HG03442 (cell line): ENCODE measurements at regions not wholly inside any gene's neighbourhood (a gene's known extent, or its start where the extent isn't known, plus 50 kb on each side); places are given as distances from the start of the nearest gene placed in this dataset.
"Not testable (repeated sequence)": the region's sequence is repeated elsewhere in the genome, so short reads cannot be mapped to it uniquely, and the experiment has no call there.

Experiments
- ATAC-seq: cut with Tn5 transposase; IDR thresholded peaks from one replicate; pipeline ENCODE4 v1.9.1; 2021; ENCODE audit warnings: mild to moderate bottlenecking, moderate library complexity; ENCODE audit not compliant: unreplicated experiment

GRCh38 chr10:3580565-3580964 is 204.4 kb downstream of the KLF6 start:
- no peak for ATAC-seq

GRCh38 chr10:3579845-3580244 is 205.2 kb downstream of the KLF6 start:
- no peak for ATAC-seq

DNA sequence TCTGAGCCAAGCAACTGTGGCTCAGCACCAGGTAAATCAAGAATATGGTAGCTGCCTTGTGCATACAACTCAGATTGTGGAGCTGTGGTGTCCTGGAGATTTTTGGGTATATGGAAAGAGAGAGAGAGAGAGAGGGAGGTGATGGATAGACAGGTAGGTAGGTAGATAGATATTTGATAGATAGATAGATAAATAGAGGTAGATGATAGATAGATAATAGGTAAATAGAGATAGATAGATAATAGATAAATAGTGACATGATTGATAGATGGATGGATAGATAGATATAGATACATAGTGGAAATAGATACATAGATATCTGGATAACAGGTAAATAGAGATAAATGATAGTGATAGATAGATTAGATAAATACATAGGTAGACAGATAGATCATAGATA is 206.3 kb downstream of the KLF6 start:
- no peak for ATAC-seq

GRCh38 chr10:3578159-3578558 is 206.8 kb downstream of the KLF6 start:
- ATAC-seq, result no peak

GRCh38 chr10:3574451-3574850 is 210.6 kb downstream of the KLF6 start:
- no peak for ATAC-seq

GRCh38 chr10:3573498-3573897 is 211.5 kb downstream of the KLF6 start:
- no peak for ATAC-seq

- ATAC-seq, result no peak
Observed at GRCh38 chr10:3571310-3571825, 213.6 kb downstream of the KLF6 start.

DNA sequence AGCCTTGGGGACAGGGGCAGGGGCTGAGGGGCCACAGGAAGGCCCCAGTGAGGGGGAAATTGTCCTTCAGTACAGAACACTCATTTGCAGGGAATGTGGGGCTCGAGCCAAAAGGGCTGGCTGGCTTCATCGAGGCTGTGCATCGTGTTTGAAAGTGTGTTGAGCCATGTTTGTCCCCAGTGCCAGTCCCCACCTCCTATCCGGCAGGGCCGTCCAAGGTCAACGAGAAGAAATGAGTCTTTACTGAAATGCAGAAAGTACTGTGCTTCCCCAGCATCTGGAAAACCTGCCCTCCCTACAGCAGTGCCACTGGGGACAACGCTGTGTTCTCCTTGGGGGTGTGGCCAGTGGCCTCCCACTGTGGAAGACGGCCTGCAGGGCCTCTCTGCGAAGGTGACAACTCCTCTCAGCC is 214.1 kb downstream of the KLF6 start:
- ATAC-seq, result no peak

- no peak for ATAC-seq
Observed at GRCh38 chr10:3570131-3570729, 214.8 kb downstream of the KLF6 start.

- ATAC-seq, result no peak
Observed at GRCh38 chr10:3568983-3569382, 216.0 kb downstream of the KLF6 start.

DNA sequence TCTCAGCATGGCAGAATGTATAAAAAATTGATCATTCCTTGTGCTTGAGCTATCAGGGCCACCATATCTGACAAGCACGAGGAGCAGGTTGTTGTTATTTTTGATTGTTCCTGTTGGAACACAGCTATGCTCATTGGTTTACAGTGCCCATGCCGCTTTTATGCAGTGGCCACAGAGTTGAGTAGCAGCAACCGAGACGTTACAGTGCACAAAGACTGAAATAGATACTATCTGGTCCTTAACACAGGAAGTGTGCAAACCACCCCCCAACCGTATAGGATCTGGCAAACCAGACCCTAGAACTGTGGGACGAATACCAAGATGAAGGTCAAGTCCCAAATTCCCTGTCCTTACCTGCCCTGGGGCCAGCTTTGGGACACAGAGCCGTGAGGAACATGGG is 216.6 kb downstream of the KLF6 start:
- no peak for ATAC-seq

DNA sequence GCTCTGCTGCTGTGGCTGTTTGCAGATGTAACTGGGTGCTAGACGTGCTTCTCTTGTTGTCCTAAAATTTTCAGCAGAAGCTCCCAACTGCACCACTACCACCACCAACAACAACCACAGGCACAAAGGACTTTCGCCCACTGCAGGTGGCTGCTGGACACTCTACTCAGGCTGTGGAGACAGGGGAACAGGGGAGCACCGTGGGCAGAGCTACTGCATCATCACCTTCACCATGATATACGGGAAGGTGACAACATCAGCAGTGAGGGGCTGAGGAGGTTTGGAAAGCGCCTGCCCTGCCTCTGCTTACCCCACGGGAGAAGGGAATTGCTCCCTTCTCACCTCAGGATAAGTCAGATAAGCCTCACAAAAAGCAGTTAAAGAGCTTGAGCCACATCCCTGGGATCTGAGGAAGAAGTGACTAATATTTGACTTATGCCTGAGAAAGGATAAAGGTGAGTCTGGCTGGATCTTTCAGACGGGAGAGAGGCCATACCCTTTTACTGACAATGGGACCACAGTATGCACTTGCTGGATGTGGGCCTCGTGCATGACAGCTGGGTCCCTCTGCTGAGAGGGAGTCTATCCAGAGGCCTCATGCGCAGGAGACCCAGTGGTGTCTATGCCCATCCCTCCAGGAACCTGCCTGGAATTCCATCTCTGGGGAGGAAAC is 217.6 kb downstream of the KLF6 start:
- no peak for ATAC-seq

- no peak for ATAC-seq
Observed at GRCh38 chr10:3566627-3567026, 218.4 kb downstream of the KLF6 start.

DNA sequence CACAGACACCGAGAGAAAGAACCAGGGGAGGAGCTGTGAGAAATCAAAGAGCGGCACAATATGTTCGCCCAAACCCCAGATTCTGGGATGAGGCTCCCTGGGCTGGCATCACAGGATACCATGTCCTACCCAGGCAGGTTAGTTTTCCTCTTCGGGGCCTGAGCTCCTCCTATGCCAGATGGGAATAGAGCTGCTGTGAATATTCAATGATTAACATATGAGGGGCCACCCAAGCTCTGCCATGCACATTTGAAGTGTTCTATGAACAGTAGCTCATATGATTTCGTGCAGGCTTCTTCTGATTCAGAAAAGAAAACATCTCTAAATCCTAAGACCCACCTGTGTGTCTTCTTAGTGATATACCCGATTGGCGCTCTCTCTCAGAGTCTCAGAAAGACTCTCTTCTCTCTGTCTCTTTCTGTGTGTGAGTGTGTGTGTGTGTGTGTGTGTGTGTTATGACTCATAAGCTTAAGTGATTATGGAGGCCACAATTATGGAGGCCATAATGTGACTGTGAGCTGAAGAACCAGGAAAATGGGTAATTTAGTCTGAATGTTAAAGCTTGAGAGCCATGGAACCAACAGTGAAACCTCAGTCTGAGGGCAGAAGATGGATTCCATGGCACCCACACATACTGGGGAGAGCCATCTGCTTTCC is 220.5 kb downstream of the KLF6 start:
- no peak for ATAC-seq

DNA sequence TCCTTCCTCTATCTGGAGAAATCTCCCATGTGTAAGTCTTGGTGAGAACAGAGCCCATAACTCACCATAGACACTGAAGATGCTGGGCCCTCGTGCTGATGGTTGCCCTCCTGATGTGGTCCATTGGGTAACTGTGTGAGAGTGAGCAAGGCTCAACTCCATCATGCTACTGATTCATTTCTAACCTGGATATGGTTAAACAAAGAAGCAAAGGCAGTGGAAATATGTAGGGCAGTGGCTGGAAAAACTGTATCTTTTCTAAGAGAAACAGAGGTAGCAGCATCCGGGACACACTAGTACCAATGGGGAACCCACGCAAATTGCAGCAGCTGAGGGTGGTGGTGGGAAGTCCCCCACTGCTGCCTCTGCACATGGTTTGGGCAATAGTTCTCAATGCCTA is 221.7 kb downstream of the KLF6 start:
- no peak for ATAC-seq

DNA sequence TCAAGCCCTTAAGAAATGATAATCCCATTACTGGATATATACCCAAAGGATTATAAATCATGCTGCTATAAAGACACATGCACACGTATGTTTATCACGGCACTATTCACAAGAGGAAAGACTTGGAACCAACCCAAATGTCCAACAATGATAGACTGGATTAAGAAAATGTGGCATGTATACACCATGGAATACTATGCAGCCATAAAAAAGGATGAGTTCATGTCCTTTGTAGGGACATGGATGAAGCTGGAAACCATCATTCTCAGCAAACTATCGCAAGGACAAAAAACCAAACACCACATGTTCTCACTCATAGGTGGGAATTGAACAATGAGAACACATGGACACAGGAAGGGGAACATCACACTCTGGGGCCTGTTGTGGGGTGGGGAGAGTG is 224.4 kb downstream of the KLF6 start:
- ATAC-seq, result not testable (repeated sequence)

GRCh38 chr10:3559527-3559926 is 225.5 kb downstream of the KLF6 start:
- ATAC-seq, result no peak

DNA sequence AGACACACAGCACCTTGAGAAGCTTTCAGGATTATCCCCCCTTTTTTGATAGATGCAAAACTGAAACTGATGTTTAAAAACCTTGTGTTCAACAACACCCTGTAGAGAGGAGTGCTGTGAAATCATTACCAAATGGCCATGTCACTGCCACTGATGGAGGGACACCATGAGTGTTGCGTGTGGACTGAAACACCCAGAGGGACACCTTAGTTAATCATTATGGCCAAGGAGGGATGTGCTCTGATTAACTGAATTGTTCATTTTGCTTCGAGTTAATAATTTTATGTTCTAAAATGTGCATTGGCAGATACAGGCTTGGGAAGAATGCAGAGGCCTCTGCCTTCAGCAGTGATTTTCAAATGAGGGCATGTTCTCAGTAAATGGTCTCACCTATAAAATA is 226.0 kb downstream of the KLF6 start:
- no peak for ATAC-seq

DNA sequence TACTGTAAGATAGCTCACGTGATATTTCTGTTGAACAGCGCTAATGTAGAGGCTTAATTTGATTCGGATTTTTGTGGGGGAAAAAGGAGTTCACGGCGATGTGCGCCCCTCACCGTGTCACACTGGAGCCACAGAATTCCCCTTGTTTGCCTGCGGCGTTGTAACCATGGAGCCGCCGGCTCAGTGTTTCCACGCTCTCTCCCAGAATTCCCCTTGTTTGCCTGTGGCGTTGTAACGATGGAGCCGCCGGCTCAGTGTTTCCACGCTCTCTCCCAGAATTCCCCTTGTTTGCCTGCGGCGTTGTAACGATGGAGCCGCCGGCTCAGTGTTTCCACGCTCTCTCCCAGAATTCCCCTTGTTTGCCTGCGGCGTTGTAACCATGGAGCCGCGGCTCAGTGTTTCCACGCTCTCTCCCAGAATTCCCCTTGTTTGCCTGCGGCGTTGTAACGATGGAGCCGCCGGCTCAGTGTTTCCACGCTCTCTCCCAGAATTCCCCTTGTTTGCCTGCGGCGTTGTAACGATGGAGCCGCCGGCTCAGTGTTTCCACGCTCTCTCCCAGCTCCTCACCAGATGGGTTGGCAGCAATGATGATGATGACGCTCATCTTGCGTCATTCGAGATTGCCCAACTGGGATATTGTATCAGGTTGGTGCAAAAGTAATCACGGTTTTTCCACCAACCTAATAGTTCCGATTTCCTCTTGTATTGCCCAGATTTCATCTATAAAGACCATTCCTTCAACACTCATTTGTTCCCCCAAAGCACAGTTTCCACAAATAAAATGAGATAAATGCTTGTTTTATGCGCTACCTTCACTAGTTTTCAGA is 228.6 kb downstream of the KLF6 start:
- ATAC-seq, result not testable (repeated sequence)

DNA sequence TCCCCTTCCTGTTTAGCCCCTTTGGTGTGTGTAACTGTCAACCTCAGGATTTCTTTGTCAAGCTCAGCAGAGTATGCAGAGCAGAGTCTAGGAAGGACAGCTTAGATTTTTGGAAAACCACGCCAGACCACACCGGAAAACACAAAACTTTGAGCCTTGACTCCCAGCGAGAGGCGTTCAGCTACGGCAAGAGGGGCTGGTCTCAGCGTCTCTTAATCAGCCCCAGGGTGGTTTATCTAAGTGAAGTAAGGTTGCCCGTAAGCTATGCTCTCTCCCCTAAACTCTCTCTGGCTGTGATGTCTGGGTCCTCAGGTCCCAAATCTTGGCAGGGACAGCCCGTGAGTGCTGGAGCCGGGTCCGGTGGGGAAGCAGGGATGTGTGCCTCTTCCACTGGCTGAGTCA is 230.9 kb downstream of the KLF6 start:
- ATAC-seq, result no peak

DNA sequence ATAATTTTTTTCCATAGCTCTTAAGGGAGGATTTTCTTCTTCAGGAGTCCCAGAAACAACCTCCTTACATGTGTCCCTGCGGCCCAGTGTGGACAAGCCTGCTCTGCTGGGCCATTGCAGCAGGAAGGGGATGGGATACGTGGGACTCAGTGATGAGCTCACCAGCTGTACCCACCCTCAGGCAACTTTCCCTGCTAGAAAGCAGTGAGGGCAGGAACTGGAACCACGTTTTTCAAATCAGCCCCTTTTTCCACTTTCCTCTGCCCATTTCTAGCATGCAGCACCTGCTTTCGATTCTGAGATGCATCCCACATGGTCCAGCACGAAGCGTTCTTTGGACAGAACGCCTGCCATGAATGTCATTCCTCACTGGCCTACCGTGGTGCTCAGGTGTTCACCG is 232.7 kb downstream of the KLF6 start:
- ATAC-seq, result no peak
